Cardiac muscle cell (in vitro differentiated cells and primary cell): ENCODE measurements at regions not wholly inside any gene's neighbourhood (a gene's known extent, or its start where the extent isn't known, plus 50 kb on each side); places are given as distances from the start of the nearest gene placed in this dataset.

Source experiments
- DNase-seq, 2 donors: peaks; one replicate each; pipeline versions ENCODE4 v3.0.0 to v3.0.0-alpha.2; 2010 to 2017; ENCODE audit warnings: low read depth in 1 of 2, low spot score in 1 of 2
- H3K27ac ChIP-seq: fragments of 200-600 bp; sonication (generic); 2 replicates; pipeline ENCODE4 v1.5.1; 2016
- H3K27me3 ChIP-seq: fragments of 200-600 bp; sonication (generic); 2 replicates; pipeline ENCODE4 v1.6.0; 2016; ENCODE audit warnings: control low read depth
- H3K36me3 ChIP-seq: fragments of 200-600 bp; sonication (generic); 2 replicates; pipeline ENCODE4 v1.5.1; 2016; ENCODE audit warnings: control low read depth
- H3K4me1 ChIP-seq: fragments of 200-600 bp; sonication (generic); 2 replicates; pipeline ENCODE4 v1.8.1; 2017; ENCODE audit warnings: low read depth, mild to moderate bottlenecking, mixed run types
- H3K4me3 ChIP-seq: fragments of 200-600 bp; sonication (generic); 2 replicates; pipeline ENCODE4 v1.5.1; 2016; ENCODE audit warnings: mild to moderate bottlenecking
- H3K9me3 ChIP-seq: fragments of 200-600 bp; sonication (generic); 2 replicates; pipeline ENCODE4 v1.5.1; 2017; ENCODE audit warnings: low read depth, mild to moderate bottlenecking, control low read depth
- CTCF ChIP-seq: IDR thresholded peaks from 2 replicates; pipeline ENCODE4 v1.5.1; 2012; ENCODE audit warnings: low read depth, mild to moderate bottlenecking, low read length

DNA sequence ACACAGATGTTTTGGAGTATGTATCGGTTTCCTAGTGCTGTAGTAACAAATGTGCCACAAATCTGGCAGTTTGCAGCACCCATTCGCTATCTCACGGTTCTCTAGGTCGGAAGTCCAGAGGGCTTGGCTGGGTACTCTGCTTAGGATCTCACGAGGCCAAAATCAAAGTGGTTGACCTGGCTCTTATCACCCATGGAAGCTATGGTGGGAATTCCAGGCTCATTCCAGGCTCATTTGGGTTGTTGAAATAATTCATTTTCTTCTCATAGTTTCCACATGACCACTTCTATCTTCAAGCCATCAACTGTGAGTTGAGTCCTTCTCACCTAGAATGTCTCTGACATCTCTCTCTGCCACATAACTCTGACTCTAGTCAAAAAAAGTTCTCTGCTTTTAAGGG is 431.0 kb upstream of the TMPO start:
- no peak overlapping the region for H3K4me3 ChIP-seq
- no peaks in the 10 kb centered on the region for H3K9me3 ChIP-seq
- DNase-seq, result no peak
- no peaks in the 10 kb centered on the region for H3K27me3 ChIP-seq
- peaks cover 7% of the 10 kb centered on the region for H3K4me1 ChIP-seq
- no peak overlapping the region for H3K27ac ChIP-seq
- H3K36me3 ChIP-seq, result no peaks in the 10 kb centered on the region
- TF ChIP-seq CTCF, result no peak

- H3K4me1 ChIP-seq, result peaks cover 7% of the 10 kb centered on the region
Measured at GRCh38 chr12:98085046-98085755, 430.2 kb upstream of the TMPO start.

DNA sequence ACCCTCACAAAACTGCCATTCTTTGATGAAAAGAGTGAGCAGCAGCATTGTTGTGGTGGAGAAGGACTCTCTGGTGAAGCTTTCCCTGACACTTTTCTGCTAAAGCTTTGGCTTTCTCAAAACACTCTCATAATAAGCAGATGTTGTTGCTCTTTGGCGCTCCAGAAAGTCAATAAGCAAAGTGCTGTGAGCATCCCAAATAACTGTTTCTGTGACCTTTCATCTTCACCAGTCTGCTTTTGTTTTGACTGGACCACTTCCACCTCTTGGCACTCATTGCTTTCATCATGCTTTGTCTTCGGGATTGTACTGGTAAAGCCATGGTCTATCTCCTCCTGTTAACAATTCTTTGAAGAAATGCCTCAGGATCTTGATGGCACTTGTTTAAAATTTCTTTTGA is 424.7 kb upstream of the TMPO start:
- no peak overlapping the region for H3K27ac ChIP-seq
- DNase-seq, result no peak
- H3K36me3 ChIP-seq, result no peaks in the 10 kb centered on the region
- H3K4me1 ChIP-seq, result no peaks in the 10 kb centered on the region
- no peak overlapping the region for H3K4me3 ChIP-seq
- no peak for TF ChIP-seq CTCF
- no peaks in the 10 kb centered on the region for H3K9me3 ChIP-seq
- H3K27me3 ChIP-seq, result no peaks in the 10 kb centered on the region

More at GRCh38 chr12:98085046-98085755, 430.2 kb upstream of the TMPO start:
- Histone ChIP-seq H3K27me3 (no peaks in the 10 kb centered on the region), H3K4me3 (no peak overlapping the region), H3K36me3 (no peaks in the 10 kb centered on the region), H3K9me3 (no peaks in the 10 kb centered on the region), H3K27ac (no peak overlapping the region)
- TF ChIP-seq CTCF, result no peak
- peak in 1 of 2 donors; percentile 1 for DNase-seq

DNA sequence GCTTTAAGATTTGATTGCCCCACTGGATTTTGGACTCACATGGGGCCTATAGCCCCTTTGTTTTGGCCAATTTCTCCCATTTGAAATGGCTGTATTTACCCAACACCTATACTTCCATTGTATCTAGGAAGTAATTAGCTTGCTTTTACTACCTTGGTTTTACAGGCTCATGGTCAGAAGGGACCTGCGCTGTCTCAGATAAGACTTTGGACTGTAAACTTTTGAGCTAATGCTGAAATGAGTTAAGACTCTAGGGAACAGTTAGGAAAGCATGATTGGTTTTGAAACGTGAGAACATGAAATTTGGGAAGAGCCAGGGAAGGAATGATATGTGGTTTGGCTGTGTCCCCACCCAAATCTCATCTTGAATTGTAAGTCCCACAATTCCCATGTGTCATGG is 419.0 kb upstream of the TMPO start:
- no peak overlapping the region for H3K4me3 ChIP-seq

DNA sequence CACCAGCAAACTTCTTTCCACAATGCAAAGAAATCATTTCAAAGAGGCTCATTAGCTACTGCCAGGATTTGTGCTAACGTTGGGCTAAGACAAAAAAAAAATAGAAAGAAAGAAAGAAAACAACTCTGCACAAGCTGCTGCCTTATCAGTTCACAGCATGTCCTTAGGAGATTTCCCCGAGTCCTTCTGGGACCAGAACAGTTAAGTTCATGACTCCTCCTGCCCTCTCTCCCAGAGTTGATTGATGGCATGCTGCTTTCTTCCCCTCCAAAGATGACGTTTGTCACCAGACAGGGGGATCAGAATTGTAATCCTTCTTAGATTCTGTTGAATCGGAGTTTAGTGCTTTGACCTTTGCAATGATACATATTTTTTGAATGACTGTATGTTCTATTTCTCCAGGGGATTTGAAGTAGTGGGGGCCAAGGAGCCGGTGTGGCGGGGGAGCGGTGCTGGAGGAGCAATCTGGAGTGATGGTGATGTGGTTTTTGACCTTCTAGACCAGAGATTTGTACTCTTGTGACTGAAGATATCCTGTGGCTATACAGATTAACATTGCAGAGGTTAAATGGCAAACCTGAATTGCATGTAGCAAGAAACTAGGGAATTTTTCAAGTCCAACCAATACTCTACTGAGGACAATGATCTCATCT is 409.2 kb upstream of the TMPO start:
- Histone ChIP-seq H3K27ac (no peak overlapping the region), H3K36me3 (no peaks in the 10 kb centered on the region), H3K4me1 (peaks cover 6% of the 10 kb centered on the region), H3K9me3 (no peaks in the 10 kb centered on the region), H3K4me3 (no peak overlapping the region), H3K27me3 (no peaks in the 10 kb centered on the region)
- no peak for TF ChIP-seq CTCF
- DNase-seq, result no peak

More for the DNA sequence above, 419.0 kb upstream of the TMPO start:
- Histone ChIP-seq H3K27ac (no peak overlapping the region), H3K9me3 (no peaks in the 10 kb centered on the region), H3K36me3 (no peaks in the 10 kb centered on the region), H3K4me1 (no peaks in the 10 kb centered on the region), H3K27me3 (no peaks in the 10 kb centered on the region)
- no peak for DNase-seq
- no peak for TF ChIP-seq CTCF
